HG03575 (cell line): ENCODE measurements at regions not wholly inside any gene's neighbourhood (a gene's known extent, or its start where the extent isn't known, plus 50 kb on each side); places are given as distances from the start of the nearest gene placed in this dataset.

Source experiments
- ATAC-seq: cut with Tn5 transposase; IDR thresholded peaks from one replicate; pipeline ENCODE4 v1.9.1; 2021; ENCODE audit not compliant: unreplicated experiment, insufficient number of reproducible peaks, low FRiP score; ENCODE audit errors: extremely low read depth

- ATAC-seq: no peak
Observed at GRCh38 chr7:52980129-52980528, 55.3 kb upstream of the POM121L12 start.

GRCh38 chr7:52973126-52973525 lies 62.3 kb upstream of the POM121L12 start:
- ATAC-seq: no peak

GRCh38 chr7:52962402-52963076 lies 72.9 kb upstream of the POM121L12 start:
- no peak for ATAC-seq

DNA sequence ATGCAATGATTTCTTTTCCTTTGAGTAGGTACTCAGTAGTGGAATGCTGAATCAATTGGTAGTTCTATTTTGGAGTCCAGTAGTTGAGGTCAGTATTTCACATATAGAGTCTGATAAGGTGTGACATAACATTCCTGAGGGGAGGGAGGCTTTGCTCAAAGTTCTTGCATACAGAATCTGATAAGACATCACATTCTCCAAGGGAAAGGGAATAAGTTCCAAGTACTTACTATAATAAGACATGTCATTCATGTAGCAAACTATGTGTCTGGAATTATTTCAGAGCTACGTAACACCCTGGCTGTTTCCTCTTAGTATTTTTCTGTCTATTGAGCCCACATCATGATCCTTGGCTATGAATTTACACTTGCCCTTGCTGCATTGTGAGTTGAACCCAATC lies 74.3 kb upstream of the POM121L12 start:
- ATAC-seq: no peak

DNA sequence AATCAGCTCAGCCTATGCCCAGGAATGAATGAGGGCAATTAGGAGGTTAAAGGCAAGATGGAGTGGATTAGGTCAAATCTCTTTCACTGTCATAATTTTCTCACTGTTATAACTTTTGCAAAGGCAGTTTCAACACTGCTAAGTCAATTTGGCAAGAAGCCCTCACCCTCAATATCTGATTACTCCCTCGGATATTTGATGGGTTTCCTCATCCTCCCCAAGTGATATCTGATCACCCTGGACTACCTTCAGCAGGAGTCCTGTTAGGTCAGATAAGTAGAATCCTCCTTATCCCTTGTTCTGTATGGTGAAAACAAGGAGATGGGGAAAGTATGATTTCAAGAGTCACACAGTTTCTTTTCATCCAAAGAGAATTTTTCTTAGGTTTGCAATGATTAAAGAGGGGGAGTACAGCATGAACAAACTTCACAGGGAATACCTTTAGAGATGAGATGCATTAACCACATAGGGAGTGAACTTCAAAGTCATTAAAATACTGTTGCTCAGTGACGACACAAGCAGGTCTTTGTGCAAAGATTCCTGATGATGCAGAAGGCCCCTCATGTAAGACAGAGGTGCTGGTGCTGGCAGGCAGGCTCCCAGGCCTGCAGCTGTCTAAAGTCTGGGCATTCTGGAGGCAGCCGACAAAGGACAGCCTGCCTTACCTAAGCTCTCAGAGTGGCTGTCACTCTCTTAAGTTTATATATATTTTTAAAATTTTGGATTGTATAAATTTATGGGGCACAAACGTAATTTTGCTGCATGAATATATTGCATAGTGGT lies 75.4 kb upstream of the POM121L12 start:
- ATAC-seq: no peak

GRCh38 chr7:52959336-52959735 lies 76.1 kb upstream of the POM121L12 start:
- no peak for ATAC-seq

GRCh38 chr7:52958621-52959140 lies 76.8 kb upstream of the POM121L12 start:
- ATAC-seq: no peak

DNA sequence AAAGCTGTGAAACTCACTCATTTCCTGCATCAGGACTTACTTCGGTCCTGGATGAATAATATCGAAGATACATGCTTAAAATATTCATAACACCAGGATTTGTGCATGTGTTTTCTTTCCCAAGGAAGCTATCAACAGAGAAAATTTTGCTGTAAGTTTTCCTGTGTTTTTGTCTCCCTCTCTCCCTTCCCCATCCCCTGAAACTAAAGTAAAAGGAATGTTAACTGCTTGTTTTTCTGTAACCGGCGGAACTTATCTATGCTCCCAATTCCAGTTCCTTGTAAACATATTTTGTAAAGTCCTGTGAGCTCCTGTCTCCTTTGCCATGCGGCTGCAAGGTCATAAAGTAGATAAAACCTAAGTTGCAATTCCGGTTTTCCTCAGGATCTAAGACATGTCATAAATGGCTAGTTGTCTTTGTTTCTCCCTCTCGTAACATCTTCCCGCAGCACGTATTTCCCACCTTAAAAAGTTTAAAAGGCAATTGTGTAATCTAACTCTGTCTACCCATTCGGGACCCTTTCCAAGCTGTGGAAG lies 79.0 kb upstream of the POM121L12 start:
- ATAC-seq: no peak

DNA sequence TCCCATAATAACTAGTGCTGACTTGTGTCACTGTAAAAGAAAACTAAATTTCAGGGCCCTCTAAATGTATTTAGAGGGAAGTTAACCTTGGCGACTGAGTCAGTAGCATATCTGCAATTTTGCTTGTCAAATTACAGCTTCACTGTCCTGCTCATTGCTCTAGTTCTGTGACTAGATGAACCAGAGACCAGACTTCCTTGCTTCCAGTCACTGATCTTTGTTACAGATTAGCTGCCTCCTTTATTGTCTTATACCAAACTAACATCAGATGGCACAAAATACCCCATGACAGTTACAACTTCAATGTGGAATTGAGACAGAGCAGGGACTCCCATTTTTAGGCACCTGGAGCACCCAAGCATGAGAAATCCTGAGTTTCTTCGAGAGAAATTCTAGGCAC lies 79.9 kb upstream of the POM121L12 start:
- no peak for ATAC-seq

DNA sequence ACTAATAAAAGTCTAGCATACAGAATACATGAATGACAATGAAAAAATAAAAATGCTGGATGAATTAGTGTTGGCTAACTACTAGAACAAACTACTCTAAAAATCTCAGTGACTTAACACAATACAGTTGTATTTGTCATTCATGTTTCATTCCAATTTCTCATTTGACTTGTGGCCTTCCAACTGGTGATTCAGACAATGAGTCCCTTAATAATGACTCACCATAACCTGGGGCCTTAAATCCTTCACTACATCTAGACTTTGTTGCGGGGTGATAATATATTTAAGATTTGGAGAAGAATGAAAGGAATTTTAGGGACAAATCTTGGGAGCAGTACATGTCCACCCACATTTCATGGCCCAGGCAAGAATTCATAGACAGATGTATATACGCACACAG lies 90.5 kb upstream of the POM121L12 start:
- no peak for ATAC-seq

GRCh38 chr7:52940481-52940880 lies 95.0 kb upstream of the POM121L12 start:
- ATAC-seq: no peak

- ATAC-seq: no peak
Observed at GRCh38 chr7:52938455-52939133, 96.8 kb upstream of the POM121L12 start.

- ATAC-seq: no peak
Observed at GRCh38 chr7:52936750-52937149, 98.7 kb upstream of the POM121L12 start.

GRCh38 chr7:52928591-52928990 lies 106.8 kb upstream of the POM121L12 start:
- ATAC-seq: no peak

- no peak for ATAC-seq
Observed at GRCh38 chr7:52925332-52925731, 110.1 kb upstream of the POM121L12 start.

GRCh38 chr7:52920977-52921376 lies 114.5 kb upstream of the POM121L12 start:
- no peak for ATAC-seq

- no peak for ATAC-seq
Observed at GRCh38 chr7:52917982-52918578, 117.4 kb upstream of the POM121L12 start.

DNA sequence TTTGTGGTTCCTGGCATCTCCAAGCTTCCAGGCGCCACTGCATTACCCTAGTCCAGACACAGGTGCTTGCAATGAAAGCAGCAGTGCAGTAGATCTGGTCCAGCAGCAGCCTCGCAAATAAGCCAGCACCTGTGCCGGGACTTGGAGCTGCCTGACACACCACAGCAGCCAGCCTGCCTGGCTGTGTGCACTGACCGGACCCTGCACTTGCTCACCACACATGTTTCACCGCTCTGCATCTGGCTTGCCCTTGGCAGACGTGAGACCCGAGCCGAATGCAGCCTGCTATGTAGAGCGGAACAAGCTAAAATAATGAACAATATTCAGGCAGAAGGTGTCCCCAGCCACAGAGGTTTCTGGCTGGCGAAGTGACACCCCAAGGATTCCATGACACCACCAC lies 123.6 kb upstream of the POM121L12 start:
- ATAC-seq: no peak

DNA sequence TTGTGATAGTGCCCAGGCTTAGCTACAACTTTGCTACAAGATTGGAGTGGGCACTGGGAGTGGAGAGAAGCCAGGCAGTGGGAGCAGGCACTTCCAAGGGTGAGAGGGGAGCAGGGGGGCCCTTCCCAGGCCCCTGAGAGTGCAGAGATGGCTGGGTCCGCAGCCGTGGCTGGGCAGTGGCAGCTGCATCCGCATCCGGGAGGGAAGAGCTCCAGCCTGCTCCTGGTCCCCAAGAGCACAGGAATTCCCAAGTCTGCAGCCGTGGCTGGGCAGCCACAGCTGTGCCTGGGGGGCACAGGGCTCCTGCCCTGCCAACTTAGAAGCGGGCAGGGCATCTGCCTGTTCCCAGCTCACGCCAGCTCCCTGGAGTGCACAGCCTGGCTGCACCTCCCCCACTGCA lies 124.1 kb upstream of the POM121L12 start:
- ATAC-seq: no peak
